Skin of body (tissue), 1 donor: ENCODE measurements at regions not wholly inside any gene's neighbourhood (a gene's known extent, or its start where the extent isn't known, plus 50 kb on each side); places are given as distances from the start of the nearest gene placed in this dataset.

Experiments
- DNase-seq: peaks from one replicate; lab custom pipeline; 2025; lab: John Stamatoyannopoulos, UW

GRCh38 chr7:41244246-41244645, 458.6 kb downstream of the INHBA start:
- no peak for DNase-seq

DNA sequence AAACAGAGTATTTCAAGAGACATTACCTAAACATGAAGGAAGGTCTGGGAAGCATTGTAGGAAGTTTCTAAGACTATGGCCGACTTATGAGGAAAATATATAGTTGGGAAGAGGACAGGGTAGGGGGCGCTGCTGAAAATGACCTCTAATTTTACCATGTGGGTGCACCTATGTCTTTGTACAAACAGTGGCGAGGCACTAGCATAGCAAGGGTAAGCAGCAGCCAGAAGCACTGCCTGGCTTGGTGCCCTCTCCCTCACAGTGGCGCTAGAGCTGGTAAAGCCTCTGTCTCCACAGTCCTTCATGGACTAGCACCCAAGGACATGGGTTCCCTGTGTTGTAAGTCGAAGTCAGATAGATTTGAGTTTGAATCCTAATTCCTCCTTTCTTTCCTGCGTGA, 461.2 kb downstream of the INHBA start:
- no peak for DNase-seq

GRCh38 chr7:41239596-41239995, 463.3 kb downstream of the INHBA start:
- DNase-seq = no peak

DNA sequence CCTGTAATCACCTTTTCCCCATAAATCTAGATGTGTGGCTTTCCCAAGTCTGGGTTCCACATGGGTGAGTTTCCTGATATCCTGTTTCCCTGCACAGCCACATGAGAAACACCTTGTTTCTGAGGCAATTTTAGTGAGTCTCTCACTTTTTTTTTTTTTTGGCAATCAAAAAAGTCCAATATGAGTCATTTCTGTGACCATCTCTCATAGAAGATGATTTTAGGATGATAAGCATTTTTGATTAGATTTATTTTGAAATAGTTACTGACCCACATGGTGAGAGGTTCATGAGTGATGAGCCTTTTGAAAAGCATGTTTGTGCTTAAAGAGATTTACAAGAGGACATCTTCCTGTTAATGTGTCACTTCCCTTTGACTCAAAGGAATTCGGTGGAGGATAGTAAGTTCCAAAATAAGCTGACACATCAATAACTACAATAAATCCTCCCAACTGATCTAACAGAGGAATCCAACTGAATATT, 464.0 kb downstream of the INHBA start:
- no peak for DNase-seq

DNA sequence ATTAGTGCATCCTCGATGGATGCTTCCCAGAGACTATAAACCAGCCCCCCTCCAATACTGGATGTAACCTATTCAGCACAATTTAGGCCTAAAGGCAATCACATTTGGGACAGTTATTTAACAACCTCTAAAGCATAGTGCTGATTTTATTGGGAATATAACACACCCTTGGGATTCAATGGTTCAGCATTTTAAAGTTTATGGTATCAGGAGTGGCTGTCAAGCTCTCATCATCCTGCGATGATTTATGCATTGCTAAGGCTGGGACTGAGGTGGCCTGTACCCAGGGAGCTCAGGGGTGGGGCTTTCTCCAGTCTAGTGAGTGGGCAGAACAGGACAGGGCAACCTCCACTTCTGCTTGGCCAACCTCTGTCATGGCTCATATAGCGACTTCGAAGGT, 464.9 kb downstream of the INHBA start:
- DNase-seq = no peak

- DNase-seq = no peak
Measured at GRCh38 chr7:41232086-41232485, 470.8 kb downstream of the INHBA start.

DNA sequence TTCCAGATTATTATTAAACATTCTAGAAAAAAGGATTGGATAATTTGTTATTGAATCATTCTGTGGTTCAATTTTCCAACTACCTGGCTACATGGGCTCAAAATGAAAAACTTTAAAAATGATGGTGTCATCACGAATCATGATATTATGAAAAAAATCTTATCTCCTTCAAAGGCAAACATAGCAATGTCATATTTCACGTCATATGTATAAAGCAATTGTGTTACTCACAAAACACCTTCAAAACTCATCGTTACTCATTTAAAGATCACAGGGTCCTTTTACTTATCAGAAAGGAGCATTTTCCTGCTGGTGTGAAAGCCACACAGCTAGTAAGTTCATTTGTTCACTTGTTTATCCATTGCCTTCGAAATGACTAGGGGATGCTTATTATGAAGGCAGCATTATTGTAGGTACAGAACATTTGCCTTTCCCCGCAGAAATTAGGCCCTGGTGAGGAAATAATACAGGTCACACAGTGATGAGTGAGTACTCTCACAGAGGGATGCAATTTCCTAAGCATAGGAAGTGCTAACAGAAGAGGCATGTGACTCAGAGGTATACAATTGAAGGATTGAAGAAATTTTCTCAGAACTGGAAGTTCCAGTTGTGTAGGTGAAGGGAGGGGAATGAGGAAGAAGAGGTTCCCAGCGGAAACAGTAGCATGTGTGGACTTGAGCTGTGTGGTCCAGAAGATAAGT, 478.7 kb downstream of the INHBA start:
- DNase-seq = no peak

DNA sequence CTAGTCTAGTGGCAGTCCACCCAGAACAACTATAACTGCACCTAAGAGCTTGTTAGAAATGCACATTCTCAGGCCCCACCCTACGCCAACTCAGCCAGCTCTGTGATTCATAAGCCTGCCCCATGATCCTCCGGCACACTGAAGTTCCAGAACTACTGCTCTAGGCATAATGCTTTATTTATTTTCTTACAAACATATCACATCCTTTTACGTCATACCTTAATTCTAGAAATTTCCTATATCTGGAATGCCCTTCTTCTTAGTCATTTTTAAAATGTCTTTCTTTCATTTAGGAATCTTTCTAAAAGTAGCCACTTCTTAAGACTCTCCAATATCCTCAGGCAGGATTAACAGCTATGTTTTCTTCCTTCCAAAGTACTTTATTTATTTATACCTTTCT, 480.1 kb downstream of the INHBA start:
- no peak for DNase-seq

- no peak for DNase-seq
Measured at GRCh38 chr7:41220266-41220665, 482.6 kb downstream of the INHBA start.

- no peak for DNase-seq
Measured at GRCh38 chr7:41219276-41219675, 483.6 kb downstream of the INHBA start.

- DNase-seq = no peak
Measured at GRCh38 chr7:41217306-41217705, 485.6 kb downstream of the INHBA start.

- DNase-seq = no peak
Measured at GRCh38 chr7:41207141-41207540, 495.7 kb downstream of the INHBA start.

DNA sequence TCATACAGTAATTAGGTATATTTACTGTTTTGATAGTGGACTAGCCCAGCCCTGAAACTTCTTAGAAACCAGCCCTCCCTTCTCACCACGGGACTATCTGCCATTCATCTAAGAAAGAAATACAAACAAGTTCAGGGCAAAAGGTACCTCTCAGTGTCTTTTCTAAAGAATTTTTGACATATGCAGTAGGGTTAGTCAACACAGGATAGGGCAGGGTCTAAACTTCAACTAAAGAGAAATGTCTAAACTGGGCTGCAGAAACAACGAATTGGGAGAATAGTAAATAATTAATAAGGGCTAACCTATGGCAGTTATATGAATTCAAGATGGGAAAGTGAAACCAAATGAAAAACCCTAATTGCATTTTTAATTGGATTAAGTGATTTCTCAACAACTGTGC, 496.6 kb downstream of the INHBA start:
- DNase-seq = no peak

- no peak for DNase-seq
Measured at GRCh38 chr7:41205600-41205999, 497.3 kb downstream of the INHBA start.

DNA sequence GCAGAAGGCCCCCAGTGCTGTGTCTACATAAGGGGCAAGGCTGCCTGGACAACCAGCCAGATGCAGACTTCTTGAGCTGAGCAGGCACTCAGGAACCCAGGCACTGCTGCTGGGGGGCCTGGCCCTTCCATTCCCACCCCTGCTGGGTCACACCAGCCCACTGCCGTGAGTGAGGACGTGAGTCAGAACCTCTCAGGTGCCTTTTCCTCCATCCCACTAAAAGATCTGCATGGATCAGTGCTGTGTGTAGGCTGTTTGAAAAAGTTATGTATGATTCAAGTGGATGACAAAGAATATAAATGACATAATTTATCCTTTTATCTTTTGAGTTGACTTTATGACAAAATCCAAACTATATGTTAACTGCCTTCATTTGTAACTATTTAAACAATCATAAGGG, 499.3 kb downstream of the INHBA start:
- DNase-seq = no peak

DNA sequence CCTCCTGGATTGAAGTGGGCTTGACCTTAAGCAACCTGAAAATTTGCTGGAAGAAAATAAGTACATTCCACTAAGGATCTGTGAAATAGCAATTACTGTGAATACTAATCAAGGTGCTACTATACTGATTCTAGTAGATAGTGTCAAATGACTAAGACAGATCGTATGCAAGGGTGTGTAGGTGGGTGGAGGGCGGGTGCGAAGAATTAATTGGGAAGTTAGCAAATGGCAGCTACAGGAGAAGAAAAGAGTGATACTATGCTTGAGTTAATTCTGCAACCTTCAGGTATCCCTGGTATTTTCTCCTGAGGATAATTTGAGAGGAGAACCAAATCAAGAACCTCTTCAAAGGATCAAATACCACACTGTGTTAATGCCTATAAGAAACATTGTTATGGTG, 501.9 kb downstream of the INHBA start:
- DNase-seq = no peak

DNA sequence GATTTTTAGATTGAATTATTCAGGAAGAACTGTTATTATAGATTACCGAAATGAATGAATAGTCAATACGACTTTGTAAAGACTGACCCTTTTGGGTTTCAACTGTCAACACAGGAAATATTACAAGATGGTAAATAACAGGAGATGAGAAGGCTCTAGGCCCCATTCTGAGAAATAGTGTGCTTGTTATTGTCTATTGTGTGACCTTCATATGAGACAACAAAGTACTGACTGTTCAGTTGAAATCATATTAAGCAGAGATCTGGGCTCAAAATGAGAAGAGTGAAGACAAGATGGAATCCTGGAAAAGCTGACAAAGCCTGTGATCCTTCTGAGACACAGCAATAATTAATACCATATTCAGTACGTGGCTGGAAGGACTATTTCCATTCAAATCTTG, 503.8 kb downstream of the INHBA start:
- DNase-seq = peak; percentile 71

DNA sequence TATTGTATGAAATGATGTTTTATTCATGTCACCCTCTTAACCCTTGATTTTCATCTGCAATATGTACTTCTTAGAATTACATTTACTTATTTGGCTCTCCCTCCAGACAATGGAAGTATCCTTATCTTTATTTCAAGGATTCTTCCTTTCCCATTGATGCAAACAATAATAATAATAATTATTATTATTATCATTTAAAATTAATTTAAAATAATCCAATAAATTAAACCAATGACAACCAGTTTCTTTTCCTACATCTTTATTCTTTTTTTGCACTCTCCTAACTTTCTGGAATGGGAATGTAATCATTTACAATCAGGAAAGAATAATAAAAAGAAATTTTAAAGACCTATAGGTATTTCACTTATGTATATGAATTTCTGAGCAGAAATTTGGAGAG, 504.4 kb downstream of the INHBA start:
- DNase-seq = no peak

- DNase-seq = no peak
Measured at GRCh38 chr7:41197769-41198168, 505.1 kb downstream of the INHBA start.

- no peak for DNase-seq
Measured at GRCh38 chr7:41193738-41194282, 509.1 kb downstream of the INHBA start.

- DNase-seq = no peak
Measured at GRCh38 chr7:41190581-41190980, 512.3 kb downstream of the INHBA start.

DNA sequence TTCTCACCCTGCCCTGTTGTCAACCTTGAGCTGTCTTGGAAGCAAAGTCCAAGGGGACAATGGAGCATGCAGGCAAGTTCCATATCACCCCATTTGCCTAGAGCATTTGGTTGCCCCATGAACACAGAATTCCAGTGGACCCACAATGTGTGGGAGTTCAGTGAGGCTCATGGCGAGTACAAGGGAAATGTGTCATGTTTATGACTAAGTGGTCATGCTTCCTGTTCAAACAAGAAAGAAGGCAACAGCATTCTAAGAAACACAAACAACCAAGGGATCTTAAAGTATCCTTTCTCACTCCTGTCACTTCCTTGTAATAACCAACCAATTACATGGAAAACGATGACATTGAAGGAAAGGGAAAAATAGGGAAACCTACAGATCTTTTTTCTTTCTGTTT, 513.0 kb downstream of the INHBA start:
- DNase-seq = no peak
